IMR-90 (cell line): ENCODE measurements at regions not wholly inside any gene's neighbourhood (a gene's known extent, or its start where the extent isn't known, plus 50 kb on each side); places are given as distances from the start of the nearest gene placed in this dataset.

ENCODE experiments used
- ATAC-seq: fragments of 200-7000 bp; cut with Tn5 transposase; 2 replicates; pipeline ENCODE4 v1.9.1; 2020; ENCODE audit warnings: low read depth, mild to moderate bottlenecking, moderate library complexity
- BruUV-seq: library from RNA; stranded (reverse); fragments of 400-500 nt; replicated peaks from 2 replicates; lab custom pipeline; 2021; lab: Mats Ljungman, UMichigan
- CTCF ChIA-PET: fragments of 300-600 bp; formaldehyde crosslinking; extraction: SDS; loops from one replicate; lab custom pipeline; 2021; ENCODE audit warnings: antibody characterized with exemption; lab: Yijun Ruan, JAX
- POLR2A ChIA-PET: fragments of 300-600 bp; sonication (Branson Sonifier 250); formaldehyde crosslinking; loops from one replicate; lab custom pipeline; 2022; ENCODE audit warnings: antibody characterized with exemption; ENCODE audit not compliant: unreplicated experiment; lab: Charles Lee
- DNase-seq: peaks from one replicate; pipeline ENCODE4 v3.0.0; 2013
- H2AFZ ChIP-seq: replicated peaks from 2 replicates; pipeline ENCODE3; 2013; ENCODE audit warnings: low read length, mild to moderate bottlenecking; ENCODE audit not compliant: poor library complexity
- H2AK5ac ChIP-seq: 2 replicates; pipeline ENCODE4 v1.6.1; 2013; ENCODE audit warnings: low read depth, low read length, inconsistent platforms
- H2AK9ac ChIP-seq: replicated peaks from 2 replicates; pipeline ENCODE3; 2013; ENCODE audit warnings: mild to moderate bottlenecking, low read depth, low read length, moderate library complexity; ENCODE audit not compliant: poor library complexity
- H2BK120ac ChIP-seq: 2 replicates; pipeline ENCODE4 v1.6.1; 2013; ENCODE audit warnings: low read depth, low read length, inconsistent platforms
- H2BK15ac ChIP-seq: 3 replicates; pipeline ENCODE4 v1.6.1; 2013; ENCODE audit warnings: low read depth, low read length, inconsistent platforms
- H2BK20ac ChIP-seq: 2 replicates; pipeline ENCODE4 v1.6.1; 2013; ENCODE audit warnings: low read depth, mild to moderate bottlenecking, inconsistent platforms, low read length, moderate library complexity
- H2BK5ac ChIP-seq: 2 replicates; pipeline ENCODE4 v1.6.1; 2013; ENCODE audit warnings: mild to moderate bottlenecking, low read depth, low read length, inconsistent platforms; ENCODE audit not compliant: poor library complexity, severe bottlenecking
- H3K14ac ChIP-seq: replicated peaks from 2 replicates; pipeline ENCODE4 v1.6.1; 2013; ENCODE audit warnings: low read depth, low read length, inconsistent platforms
- H3K18ac ChIP-seq: 2 replicates; pipeline ENCODE4 v1.6.1; 2013; ENCODE audit warnings: low read depth, low read length, control low read depth
- H3K23ac ChIP-seq: 2 replicates; pipeline ENCODE4 v1.6.1; 2013; ENCODE audit warnings: low read depth, low read length, inconsistent platforms
- H3K27ac ChIP-seq: 2 replicates; pipeline ENCODE4 v1.5.1; 2013; ENCODE audit warnings: mild to moderate bottlenecking, control low read depth, low read length; ENCODE audit not compliant: insufficient read depth
- H3K27me3 ChIP-seq: 2 replicates; pipeline ENCODE4 v1.6.1; 2013; ENCODE audit warnings: low read length; ENCODE audit not compliant: control insufficient read depth, insufficient read depth
- H3K36me3 ChIP-seq: 2 replicates; pipeline ENCODE4 v1.6.1; 2013; ENCODE audit warnings: low read length, mixed read lengths; ENCODE audit not compliant: control insufficient read depth, insufficient read depth
- H3K4ac ChIP-seq: 2 replicates; pipeline ENCODE4 v1.6.1; 2013; ENCODE audit warnings: low read depth, low read length, inconsistent platforms
- H3K4me1 ChIP-seq: 2 replicates; pipeline ENCODE4 v1.6.1; 2013; ENCODE audit warnings: low read length, mixed read lengths; ENCODE audit not compliant: control insufficient read depth, insufficient read depth
- H3K4me2 ChIP-seq: 2 replicates; pipeline ENCODE4 v1.6.1; 2013; ENCODE audit warnings: low read depth, mild to moderate bottlenecking, control low read depth, low read length, moderate library complexity
- H3K4me3 ChIP-seq: 2 replicates; pipeline ENCODE4 v1.5.1; 2013; ENCODE audit warnings: low read depth, mild to moderate bottlenecking, control low read depth, low read length, moderate library complexity; ENCODE audit not compliant: insufficient read depth
- H3K56ac ChIP-seq: 2 replicates; pipeline ENCODE4 v1.6.1; 2013; ENCODE audit warnings: low read length, inconsistent platforms; ENCODE audit not compliant: insufficient read depth; ENCODE audit errors: extremely low read depth
- H3K79me1 ChIP-seq, 2 experiments: 2 replicates each; pipeline ENCODE4 v1.6.1; 2013; ENCODE audit warnings: low read length in 2 of 2, inconsistent platforms in 1 of 2, low read depth in 1 of 2
- H3K9ac ChIP-seq: 2 replicates; pipeline ENCODE4 v1.6.1; 2013; ENCODE audit warnings: low read depth, low read length, control low read depth
- H3K9me1 ChIP-seq: 2 replicates; pipeline ENCODE4 v1.6.1; 2013; ENCODE audit warnings: low read length, inconsistent platforms; ENCODE audit not compliant: insufficient read depth
- H3K9me3 ChIP-seq: 2 replicates; pipeline ENCODE4 v1.6.1; 2013; ENCODE audit warnings: low read length; ENCODE audit not compliant: control insufficient read depth, insufficient read depth
- H4K20me1 ChIP-seq: 2 replicates; pipeline ENCODE4 v1.6.1; 2013; ENCODE audit warnings: low read length, inconsistent platforms; ENCODE audit not compliant: insufficient read depth
- H4K5ac ChIP-seq: 2 replicates; pipeline ENCODE4 v1.6.1; 2013; ENCODE audit warnings: mild to moderate bottlenecking, low read depth, low read length, control low read depth
- H4K8ac ChIP-seq, 2 experiments: 2 replicates each; pipeline ENCODE4 v1.6.1; 2013; ENCODE audit warnings: low read depth in 2 of 2, low read length in 2 of 2, control low read depth in 1 of 2, inconsistent platforms in 1 of 2
- H4K91ac ChIP-seq: 2 replicates; pipeline ENCODE4 v1.6.1; 2013; ENCODE audit warnings: low read depth, low read length, inconsistent platforms; ENCODE audit not compliant: insufficient read depth
- BHLHE40 ChIP-seq: fragments of 150-350 bp; IDR thresholded peaks from 2 replicates; pipeline ENCODE4 v1.6.1; 2016; ENCODE audit warnings: mild to moderate bottlenecking, low read depth, low read length
- CTCF ChIP-seq: conservative IDR thresholded peaks from 2 replicates; pipeline ENCODE4 v1.5.1; 2012; ENCODE audit warnings: mild to moderate bottlenecking, low read depth, low read length, improper control_type of control experiment
- MAFK ChIP-seq: IDR thresholded peaks from 2 replicates; pipeline ENCODE4 v1.6.1; 2012; ENCODE audit warnings: low read depth, low read length, improper control_type of control experiment
- MXI1 ChIP-seq: IDR thresholded peaks from 2 replicates; pipeline ENCODE4 v1.6.1; 2012; ENCODE audit warnings: low read depth, mild to moderate bottlenecking, low read length, moderate library complexity, borderline replicate concordance
- NFE2L2 ChIP-seq: fragments of 150-350 bp; IDR thresholded peaks from 2 replicates; pipeline ENCODE4 v1.6.1; 2016; ENCODE audit warnings: low read depth, mild to moderate bottlenecking, low read length
- POLR2A ChIP-seq: IDR thresholded peaks from 2 replicates; pipeline ENCODE4 v1.6.1; 2012; ENCODE audit warnings: mild to moderate bottlenecking, low read depth, low read length
- RFX5 ChIP-seq: IDR thresholded peaks from 2 replicates; pipeline ENCODE4 v1.8.0; 2012; ENCODE audit warnings: low read depth, mild to moderate bottlenecking, low read length, moderate library complexity
- SMC3 ChIP-seq: fragments of 150-350 bp; IDR thresholded peaks from 2 replicates; pipeline ENCODE4 v1.6.1; 2016; ENCODE audit warnings: low read depth, mild to moderate bottlenecking, antibody characterized with exemption, low read length, moderate library complexity
- WGBS, 2 experiments: methylation state at CpG; one replicate each; pipeline versions ENCODE4 v1.1.5 to v1.1.7; 2013; ENCODE audit warnings: missing lambda C conversion rate in 2 of 2; ENCODE audit not compliant: insufficient read length in 1 of 2; ENCODE audit errors: extremely low coverage in 2 of 2; 5-methylcytosine and 5-hydroxymethylcytosine counted together
- dilution Hi-C: fragments of 300-500 bp; cut with HindIII; formaldehyde crosslinking; loops from one replicate; pipeline ENCODE4 v1.14.3; 2018; ENCODE audit warnings: low sequenced_read_pairs; ENCODE audit not compliant: unreplicated experiment
- in situ Hi-C: fragments of 300-500 bp; cut with MboI; formaldehyde crosslinking; loops from 3 replicates; pipeline ENCODE4 v1.14.3; 2019; ENCODE audit warnings: low sequenced_read_pairs, inconsistent platforms, mixed read lengths
- intact Hi-C: fragments of 100-400 bp; cut with micrococcal nuclease; formaldehyde crosslinking; loops from 2 replicates; pipeline ENCODE4 v1.10.0; 2022

GRCh38 chr7:32142649-32143048, 72.4 kb upstream of the PDE1C start:
- no peak overlapping the region for H3K4me3 ChIP-seq
- H3K18ac ChIP-seq: peak overlapping the region; percentile 91
- in situ Hi-C loops (no loop called here), intact Hi-C loops (no loop called here), dilution Hi-C loops (no loop called here)
- H2BK120ac ChIP-seq: peak overlapping the region; percentile 96
- no TSS peak for BruUV-seq
- H2AFZ ChIP-seq: peak overlapping the region; percentile 55
- H4K20me1 ChIP-seq: no peaks in the 10 kb centered on the region
- POLR2A ChIA-PET: no interaction called here
- H3K14ac ChIP-seq: peak overlapping the region; percentile 73
- ATAC-seq (peak; percentile 89), DNase-seq (peak; percentile 80)
- peaks cover 3% of the 10 kb centered on the region; the same call in 1 of the 2 replicates for H3K9me3 ChIP-seq
- peak overlapping the region; percentile 83 for H4K5ac ChIP-seq
- CTCF ChIA-PET: no interaction called here
- no peaks in the 10 kb centered on the region for H3K79me1 ChIP-seq
- peak overlapping the region; percentile 74 for H2AK9ac ChIP-seq
- peaks cover 7% of the 10 kb centered on the region for H3K4me1 ChIP-seq
- peak overlapping the region; percentile 60; the same call in 1 of the 2 replicates for H3K56ac ChIP-seq
- no peak overlapping the region for H3K9ac ChIP-seq
- peak overlapping the region; percentile 84 for H4K91ac ChIP-seq
- H3K27me3 ChIP-seq: no peaks in the 10 kb centered on the region
- H2AK5ac ChIP-seq: peak overlapping the region; percentile 93
- H3K36me3 ChIP-seq: no peaks in the 10 kb centered on the region
- peak overlapping the region; percentile 91 for H3K4ac ChIP-seq
- H3K9me1 ChIP-seq: 0 out of 2 replicates have a peak, but pooled peaks cover 7% of the 10 kb centered on the region
- peak overlapping the region; percentile 65 for H3K27ac ChIP-seq
- no CpG with 5 or more reads among the region's 3 CpGs for WGBS, 2 experiments
- no peak for TF ChIP-seq MAFK
- no peak for TF ChIP-seq NFE2L2
- no peak for TF ChIP-seq CTCF
- no peak for TF ChIP-seq SMC3
- TF ChIP-seq MXI1: no peak
- TF ChIP-seq POLR2A: no peak
- TF ChIP-seq RFX5: no peak
- TF ChIP-seq BHLHE40: no peak
- peak overlapping the region; percentile 88 for H3K23ac ChIP-seq
- H3K4me2 ChIP-seq: peak overlapping the region; percentile 50; the same call in 1 of the 2 replicates
- peak overlapping the region; percentile 89; the same call in 2 of the 3 replicates for H2BK15ac ChIP-seq
- peak overlapping the region; percentile 62 to 72; a peak in 3 of 4 replicates for H4K8ac ChIP-seq
- H2BK20ac ChIP-seq: peak overlapping the region; percentile 92
- H2BK5ac ChIP-seq: peak overlapping the region; percentile 93
